ENCODE measurements at regions not wholly inside any gene's neighbourhood (a gene's known extent, or its start where the extent isn't known, plus 50 kb on each side); places are given as distances from the start of the nearest gene placed in this dataset.

GRCh38 chr5:20055301-20055700 is 67.3 kb upstream of the CDH18 start (continued):
- TF ChIP-seq REST (IDR thresholded peaks at IDR 0.05; ENCODE audit: low read depth, low read length) (no peak), ZBTB4 (CRISPR knock-in tag; IDR thresholded peaks at IDR 0.05) (no peak), SIX5 (IDR thresholded peaks at IDR 0.05; ENCODE audit: low read depth, low read length, severe bottlenecking) (no peak), ZBTB11 (CRISPR knock-in tag; IDR thresholded peaks at IDR 0.05) (no peak), NR2F1 (conservative IDR thresholded peaks at IDR 0.05) (no peak), ATF7 (IDR thresholded peaks at IDR 0.05; ENCODE audit: low read depth) (no peak), CEBPB (IDR thresholded peaks at IDR 0.05; ENCODE audit: borderline replicate concordance in 1 of 2, low read depth in 2 of 2, low read length in 2 of 2) (no peak), RELA (IDR thresholded peaks at IDR 0.05; ENCODE audit: borderline replicate concordance, partially characterized antibody) (no peak), RELB (IDR thresholded peaks at IDR 0.05; ENCODE audit: low read depth) (no peak), NKRF (conservative IDR thresholded peaks at IDR 0.05) (no peak)

Data from GM12878 (cell line).